ENCODE measurements at regions not wholly inside any gene's neighbourhood (a gene's known extent, or its start where the extent isn't known, plus 50 kb on each side); places are given as distances from the start of the nearest gene placed in this dataset.

GRCh38 chr15:47887241-47887800 is 170.0 kb downstream of the SEMA6D start:
- TF ChIP-seq, protein P1, sequence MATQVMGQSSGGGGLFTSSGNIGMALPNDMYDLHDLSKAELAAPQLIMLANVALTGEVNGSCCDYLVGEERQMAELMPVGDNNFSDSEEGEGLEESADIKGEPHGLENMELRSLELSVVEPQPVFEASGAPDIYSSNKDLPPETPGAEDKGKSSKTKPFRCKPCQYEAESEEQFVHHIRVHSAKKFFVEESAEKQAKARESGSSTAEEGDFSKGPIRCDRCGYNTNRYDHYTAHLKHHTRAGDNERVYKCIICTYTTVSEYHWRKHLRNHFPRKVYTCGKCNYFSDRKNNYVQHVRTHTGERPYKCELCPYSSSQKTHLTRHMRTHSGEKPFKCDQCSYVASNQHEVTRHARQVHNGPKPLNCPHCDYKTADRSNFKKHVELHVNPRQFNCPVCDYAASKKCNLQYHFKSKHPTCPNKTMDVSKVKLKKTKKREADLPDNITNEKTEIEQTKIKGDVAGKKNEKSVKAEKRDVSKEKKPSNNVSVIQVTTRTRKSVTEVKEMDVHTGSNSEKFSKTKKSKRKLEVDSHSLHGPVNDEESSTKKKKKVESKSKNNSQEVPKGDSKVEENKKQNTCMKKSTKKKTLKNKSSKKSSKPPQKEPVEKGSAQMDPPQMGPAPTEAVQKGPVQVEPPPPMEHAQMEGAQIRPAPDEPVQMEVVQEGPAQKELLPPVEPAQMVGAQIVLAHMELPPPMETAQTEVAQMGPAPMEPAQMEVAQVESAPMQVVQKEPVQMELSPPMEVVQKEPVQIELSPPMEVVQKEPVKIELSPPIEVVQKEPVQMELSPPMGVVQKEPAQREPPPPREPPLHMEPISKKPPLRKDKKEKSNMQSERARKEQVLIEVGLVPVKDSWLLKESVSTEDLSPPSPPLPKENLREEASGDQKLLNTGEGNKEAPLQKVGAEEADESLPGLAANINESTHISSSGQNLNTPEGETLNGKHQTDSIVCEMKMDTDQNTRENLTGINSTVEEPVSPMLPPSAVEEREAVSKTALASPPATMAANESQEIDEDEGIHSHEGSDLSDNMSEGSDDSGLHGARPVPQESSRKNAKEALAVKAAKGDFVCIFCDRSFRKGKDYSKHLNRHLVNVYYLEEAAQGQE (IDR thresholded peaks at IDR 0.05; ENCODE audit: insufficient read depth in 1 of 2, low read depth in 2 of 2, low read length in 2 of 2) = no peak
- TF ChIP-seq POLR2AphosphoS5 (IDR thresholded peaks at IDR 0.05; ENCODE audit: low read depth, low read length) (no peak), FOXP2 (optimal IDR thresholded peaks at IDR 0.05; ENCODE audit: borderline replicate concordance, extremely low read depth, extremely low read length, insufficient read depth) (no peak), TAF1 (IDR thresholded peaks at IDR 0.05; ENCODE audit: borderline replicate concordance, insufficient read depth, low read length) (no peak), SIN3A (IDR thresholded peaks at IDR 0.05; ENCODE audit: borderline replicate concordance, insufficient read depth, low read length) (no peak)

DNA sequence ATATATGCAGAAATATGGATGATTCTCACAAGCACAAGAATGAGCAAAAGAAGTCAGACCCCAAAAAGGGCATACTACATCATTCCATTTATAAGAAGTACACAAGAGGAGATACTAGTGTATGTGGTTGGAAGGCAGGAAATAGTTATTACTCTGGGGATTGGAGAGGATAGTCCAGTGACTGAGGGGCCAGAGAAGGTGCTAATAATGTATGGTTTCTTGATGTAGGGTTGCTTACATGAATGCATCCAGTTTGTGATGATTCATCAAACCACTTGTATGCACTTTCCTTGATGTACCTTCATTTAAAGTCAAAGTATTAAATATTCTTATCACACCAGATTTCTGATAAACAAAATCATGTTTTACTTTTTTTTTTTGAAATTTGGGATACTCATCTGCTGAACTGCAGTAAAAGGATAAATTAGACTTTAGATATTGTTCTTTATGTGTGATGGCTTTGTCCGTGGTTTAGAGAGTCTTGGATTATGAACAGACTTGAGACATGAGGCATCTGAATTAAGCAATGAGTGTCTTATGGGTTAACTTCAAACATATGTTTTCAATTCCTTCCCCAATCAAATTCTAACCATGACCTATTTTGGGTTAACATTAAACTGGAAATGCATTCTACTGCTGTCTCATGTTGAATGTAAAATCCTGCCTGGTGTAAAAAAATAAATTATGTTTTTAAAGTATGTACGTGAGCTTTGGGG is 171.2 kb downstream of the SEMA6D start:
- TF ChIP-seq TAF1 (IDR thresholded peaks at IDR 0.05; ENCODE audit: borderline replicate concordance, insufficient read depth, low read length) (no peak), SIN3A (IDR thresholded peaks at IDR 0.05; ENCODE audit: borderline replicate concordance, insufficient read depth, low read length) (no peak), FOXP2 (optimal IDR thresholded peaks at IDR 0.05; ENCODE audit: borderline replicate concordance, extremely low read depth, extremely low read length, insufficient read depth) (no peak), POLR2AphosphoS5 (IDR thresholded peaks at IDR 0.05; ENCODE audit: low read depth, low read length) (no peak)
- TF ChIP-seq, protein P1 (IDR thresholded peaks at IDR 0.05; ENCODE audit: insufficient read depth in 1 of 2, low read depth in 2 of 2, low read length in 2 of 2) = no peak

- no peak for TF ChIP-seq TAF1 (IDR thresholded peaks at IDR 0.05; ENCODE audit: borderline replicate concordance, insufficient read depth, low read length)
- no peak for TF ChIP-seq FOXP2 (optimal IDR thresholded peaks at IDR 0.05; ENCODE audit: borderline replicate concordance, extremely low read depth, extremely low read length, insufficient read depth)
- no peak for TF ChIP-seq POLR2AphosphoS5 (IDR thresholded peaks at IDR 0.05; ENCODE audit: low read depth, low read length)
- no peak for TF ChIP-seq SIN3A (IDR thresholded peaks at IDR 0.05; ENCODE audit: borderline replicate concordance, insufficient read depth, low read length)
- TF ChIP-seq, protein P1 (IDR thresholded peaks at IDR 0.05; ENCODE audit: insufficient read depth in 1 of 2, low read depth in 2 of 2, low read length in 2 of 2) = no peak
Observed at GRCh38 chr15:47890397-47891150, 173.3 kb downstream of the SEMA6D start.

DNA sequence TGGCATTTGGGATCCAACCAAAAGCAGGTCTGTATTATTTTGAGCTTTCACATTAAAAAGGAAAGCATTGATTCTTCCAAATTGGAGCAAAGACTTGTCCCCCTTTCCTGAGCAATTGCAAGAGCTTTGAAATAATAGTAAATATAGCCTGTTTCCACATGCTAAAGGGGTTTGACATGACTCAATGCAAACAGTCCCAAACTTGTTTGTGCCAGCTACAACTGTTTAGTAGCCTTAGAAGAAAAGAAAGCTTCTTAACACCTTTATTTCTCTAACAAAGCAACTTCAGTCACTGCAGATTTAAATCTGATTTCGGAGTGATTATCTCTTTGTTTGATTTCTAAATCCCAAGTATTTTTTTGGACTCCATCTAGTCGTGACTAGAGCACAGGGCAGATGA is 180.2 kb downstream of the SEMA6D start:
- TF ChIP-seq POLR2AphosphoS5 (IDR thresholded peaks at IDR 0.05; ENCODE audit: low read depth, low read length) (no peak), FOXP2 (optimal IDR thresholded peaks at IDR 0.05; ENCODE audit: borderline replicate concordance, extremely low read depth, extremely low read length, insufficient read depth) (no peak), SIN3A (IDR thresholded peaks at IDR 0.05; ENCODE audit: borderline replicate concordance, insufficient read depth, low read length) (no peak)
- TF ChIP-seq, protein P1 (IDR thresholded peaks at IDR 0.05; ENCODE audit: insufficient read depth in 1 of 2, low read depth in 2 of 2, low read length in 2 of 2) = no peak

All from PFSK-1 (cell line).